GM18511 (cell line): ENCODE measurements at regions not wholly inside any gene's neighbourhood (a gene's known extent, or its start where the extent isn't known, plus 50 kb on each side); places are given as distances from the start of the nearest gene placed in this dataset.

Experiments
- ATAC-seq: cut with Tn5 transposase; IDR thresholded peaks from one replicate; pipeline ENCODE4 v1.9.1; 2021; ENCODE audit warnings: mild to moderate bottlenecking, moderate library complexity; ENCODE audit not compliant: unreplicated experiment

GRCh38 chr19:32222556-32222955, 122.9 kb upstream of the ZNF507 start:
- no peak for ATAC-seq

GRCh38 chr19:32223106-32223505, 122.3 kb upstream of the ZNF507 start:
- ATAC-seq = no peak

GRCh38 chr19:32223595-32224370, 121.6 kb upstream of the ZNF507 start:
- ATAC-seq = no peak

GRCh38 chr19:32224371-32225244, 120.8 kb upstream of the ZNF507 start:
- ATAC-seq = peak; percentile 56

GRCh38 chr19:32227561-32228165, 117.7 kb upstream of the ZNF507 start:
- no peak for ATAC-seq

- no peak for ATAC-seq
Measured at GRCh38 chr19:32230441-32230840, 115.0 kb upstream of the ZNF507 start.

- ATAC-seq = no peak
Measured at GRCh38 chr19:32231020-32231419, 114.4 kb upstream of the ZNF507 start.

- ATAC-seq = no peak
Measured at GRCh38 chr19:32231691-32232090, 113.7 kb upstream of the ZNF507 start.

GRCh38 chr19:32232449-32232848, 113.0 kb upstream of the ZNF507 start:
- no peak for ATAC-seq

GRCh38 chr19:32233091-32233490, 112.3 kb upstream of the ZNF507 start:
- ATAC-seq = no peak

- no peak for ATAC-seq
Measured at GRCh38 chr19:32233885-32234284, 111.5 kb upstream of the ZNF507 start.

- ATAC-seq = no peak
Measured at GRCh38 chr19:32234663-32235217, 110.7 kb upstream of the ZNF507 start.

- peak; percentile 77 for ATAC-seq
Measured at GRCh38 chr19:32238076-32238475, 107.3 kb upstream of the ZNF507 start.

- no peak for ATAC-seq
Measured at GRCh38 chr19:32240316-32240715, 105.1 kb upstream of the ZNF507 start.

GRCh38 chr19:32241306-32241705, 104.1 kb upstream of the ZNF507 start:
- ATAC-seq = no peak

GRCh38 chr19:32241932-32242710, 103.3 kb upstream of the ZNF507 start:
- no peak for ATAC-seq

GRCh38 chr19:32246006-32246405, 99.4 kb upstream of the ZNF507 start:
- no peak for ATAC-seq

GRCh38 chr19:32251634-32252332, 93.6 kb upstream of the ZNF507 start:
- no peak for ATAC-seq

GRCh38 chr19:32252333-32252669, 93.1 kb upstream of the ZNF507 start:
- ATAC-seq = no peak
